GM21526 (cell line): ENCODE measurements at regions not wholly inside any gene's neighbourhood (a gene's known extent, or its start where the extent isn't known, plus 50 kb on each side); places are given as distances from the start of the nearest gene placed in this dataset.
"Not testable (repeated sequence)": the region's sequence is repeated elsewhere in the genome, so short reads cannot be mapped to it uniquely, and the experiment has no call there.

Experiments used
- ATAC-seq: cut with Tn5 transposase; IDR thresholded peaks from one replicate; pipeline ENCODE4 v1.9.1; 2021; ENCODE audit warnings: moderate library complexity; ENCODE audit not compliant: unreplicated experiment, low FRiP score

DNA sequence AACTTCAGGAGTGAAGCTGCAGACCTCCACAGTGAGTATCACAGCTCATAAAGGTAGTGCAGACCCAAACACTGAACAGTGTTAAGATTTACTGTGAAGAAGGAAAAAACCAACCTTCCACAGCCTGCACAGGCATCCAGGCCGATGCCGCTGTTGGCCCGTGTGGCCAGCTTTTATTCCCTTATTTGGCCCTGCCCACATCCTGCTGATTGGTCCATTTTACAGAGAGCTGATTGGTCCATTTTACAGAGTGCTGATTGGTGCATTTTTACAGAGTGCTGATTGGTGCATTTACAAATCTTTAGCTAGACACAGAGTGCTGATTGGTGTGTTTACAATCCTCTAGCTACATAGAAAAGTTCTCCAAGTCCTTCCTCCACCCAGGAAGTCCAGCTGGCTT is 49.9 kb upstream of the CHD2 start:
- ATAC-seq = not testable (repeated sequence)
